ENCODE measurements at regions not wholly inside any gene's neighbourhood (a gene's known extent, or its start where the extent isn't known, plus 50 kb on each side); places are given as distances from the start of the nearest gene placed in this dataset.

- H3K27ac ChIP-seq (ENCODE audit: low read length) = no peak overlapping the region
- H3K4me3 ChIP-seq (ENCODE audit: low read depth in 1 of 2, low read length in 2 of 2) = no peak overlapping the region
- H3K4me1 ChIP-seq (ENCODE audit: control insufficient read depth in 1 of 2, insufficient read depth in 2 of 2, low read length in 2 of 2) = no peaks in the 10 kb centered on the region
- no peaks in the 10 kb centered on the region for H3K36me3 ChIP-seq (ENCODE audit: control insufficient read depth in 1 of 2, insufficient read depth in 2 of 2, low read length in 2 of 2)
- no peaks in the 10 kb centered on the region for H3K27me3 ChIP-seq (ENCODE audit: low read depth, low read length)
- no peaks in the 10 kb centered on the region for H3K9me3 ChIP-seq (ENCODE audit: control insufficient read depth in 1 of 2, low read length in 2 of 2)
Measured at GRCh38 chr14:71228711-71229110, 321.5 kb downstream of the PCNX1 start.

- Histone ChIP-seq H3K9me3 (ENCODE audit: control insufficient read depth in 1 of 2, low read length in 2 of 2) (no peaks in the 10 kb centered on the region), H3K4me1 (ENCODE audit: control insufficient read depth in 1 of 2, insufficient read depth in 2 of 2, low read length in 2 of 2) (no peaks in the 10 kb centered on the region), H3K27ac (ENCODE audit: low read length) (no peak overlapping the region), H3K4me3 (ENCODE audit: low read depth in 1 of 2, low read length in 2 of 2) (no peak overlapping the region), H3K27me3 (ENCODE audit: low read depth, low read length) (no peaks in the 10 kb centered on the region), H3K36me3 (ENCODE audit: control insufficient read depth in 1 of 2, insufficient read depth in 2 of 2, low read length in 2 of 2) (no peaks in the 10 kb centered on the region)
Measured at GRCh38 chr14:71229875-71230274, 322.6 kb downstream of the PCNX1 start.

GRCh38 chr14:71230897-71231296 is 323.6 kb downstream of the PCNX1 start:
- Histone ChIP-seq H3K4me1 (ENCODE audit: control insufficient read depth in 1 of 2, insufficient read depth in 2 of 2, low read length in 2 of 2) (no peaks in the 10 kb centered on the region), H3K27me3 (ENCODE audit: low read depth, low read length) (no peaks in the 10 kb centered on the region), H3K9me3 (ENCODE audit: control insufficient read depth in 1 of 2, low read length in 2 of 2) (no peaks in the 10 kb centered on the region), H3K4me3 (ENCODE audit: low read depth in 1 of 2, low read length in 2 of 2) (no peak overlapping the region), H3K36me3 (ENCODE audit: control insufficient read depth in 1 of 2, insufficient read depth in 2 of 2, low read length in 2 of 2) (no peaks in the 10 kb centered on the region), H3K27ac (ENCODE audit: low read length) (no peak overlapping the region)

GRCh38 chr14:71231521-71232393 is 324.5 kb downstream of the PCNX1 start:
- no peak overlapping the region for H3K27ac ChIP-seq (ENCODE audit: low read length)

GRCh38 chr14:71232506-71232905 is 325.2 kb downstream of the PCNX1 start:
- no peak overlapping the region for H3K27ac ChIP-seq (ENCODE audit: low read length)

More at GRCh38 chr14:71231521-71232393, 324.5 kb downstream of the PCNX1 start:
- H3K4me1 ChIP-seq (ENCODE audit: control insufficient read depth in 1 of 2, insufficient read depth in 2 of 2, low read length in 2 of 2) = no peaks in the 10 kb centered on the region
- H3K36me3 ChIP-seq (ENCODE audit: control insufficient read depth in 1 of 2, insufficient read depth in 2 of 2, low read length in 2 of 2) = no peaks in the 10 kb centered on the region
- no peak overlapping the region for H3K4me3 ChIP-seq (ENCODE audit: low read depth in 1 of 2, low read length in 2 of 2)
- H3K27me3 ChIP-seq (ENCODE audit: low read depth, low read length) = no peaks in the 10 kb centered on the region
- no peaks in the 10 kb centered on the region for H3K9me3 ChIP-seq (ENCODE audit: control insufficient read depth in 1 of 2, low read length in 2 of 2)

GRCh38 chr14:71235875-71236274 is 328.6 kb downstream of the PCNX1 start:
- H3K36me3 ChIP-seq (ENCODE audit: control insufficient read depth in 1 of 2, insufficient read depth in 2 of 2, low read length in 2 of 2) = no peaks in the 10 kb centered on the region
- no peak overlapping the region for H3K4me3 ChIP-seq (ENCODE audit: low read depth in 1 of 2, low read length in 2 of 2)
- no peaks in the 10 kb centered on the region for H3K4me1 ChIP-seq (ENCODE audit: control insufficient read depth in 1 of 2, insufficient read depth in 2 of 2, low read length in 2 of 2)
- no peaks in the 10 kb centered on the region for H3K9me3 ChIP-seq (ENCODE audit: control insufficient read depth in 1 of 2, low read length in 2 of 2)
- no peak overlapping the region for H3K27ac ChIP-seq (ENCODE audit: low read length)
- H3K27me3 ChIP-seq (ENCODE audit: low read depth, low read length) = no peaks in the 10 kb centered on the region

More at GRCh38 chr14:71232506-71232905, 325.2 kb downstream of the PCNX1 start:
- Histone ChIP-seq H3K4me3 (ENCODE audit: low read depth in 1 of 2, low read length in 2 of 2) (no peak overlapping the region), H3K36me3 (ENCODE audit: control insufficient read depth in 1 of 2, insufficient read depth in 2 of 2, low read length in 2 of 2) (no peaks in the 10 kb centered on the region), H3K27me3 (ENCODE audit: low read depth, low read length) (no peaks in the 10 kb centered on the region), H3K9me3 (ENCODE audit: control insufficient read depth in 1 of 2, low read length in 2 of 2) (no peaks in the 10 kb centered on the region), H3K4me1 (ENCODE audit: control insufficient read depth in 1 of 2, insufficient read depth in 2 of 2, low read length in 2 of 2) (no peaks in the 10 kb centered on the region)

GRCh38 chr14:71236487-71236886 is 329.2 kb downstream of the PCNX1 start:
- Histone ChIP-seq H3K36me3 (ENCODE audit: control insufficient read depth in 1 of 2, insufficient read depth in 2 of 2, low read length in 2 of 2) (no peaks in the 10 kb centered on the region), H3K4me1 (ENCODE audit: control insufficient read depth in 1 of 2, insufficient read depth in 2 of 2, low read length in 2 of 2) (no peaks in the 10 kb centered on the region), H3K27ac (ENCODE audit: low read length) (no peak overlapping the region), H3K4me3 (ENCODE audit: low read depth in 1 of 2, low read length in 2 of 2) (no peak overlapping the region), H3K27me3 (ENCODE audit: low read depth, low read length) (no peaks in the 10 kb centered on the region), H3K9me3 (ENCODE audit: control insufficient read depth in 1 of 2, low read length in 2 of 2) (no peaks in the 10 kb centered on the region)

GRCh38 chr14:71237556-71237955 is 330.3 kb downstream of the PCNX1 start:
- Histone ChIP-seq H3K9me3 (ENCODE audit: control insufficient read depth in 1 of 2, low read length in 2 of 2) (no peaks in the 10 kb centered on the region), H3K4me1 (ENCODE audit: control insufficient read depth in 1 of 2, insufficient read depth in 2 of 2, low read length in 2 of 2) (peaks cover 0 to 8% of the 10 kb centered on the region in 2 donors), H3K27me3 (ENCODE audit: low read depth, low read length) (no peaks in the 10 kb centered on the region), H3K27ac (ENCODE audit: low read length) (no peak overlapping the region), H3K4me3 (ENCODE audit: low read depth in 1 of 2, low read length in 2 of 2) (no peak overlapping the region), H3K36me3 (ENCODE audit: control insufficient read depth in 1 of 2, insufficient read depth in 2 of 2, low read length in 2 of 2) (no peaks in the 10 kb centered on the region)

GRCh38 chr14:71238835-71239234 is 331.6 kb downstream of the PCNX1 start:
- no peak overlapping the region for H3K27ac ChIP-seq (ENCODE audit: low read length)
- no peak overlapping the region for H3K4me3 ChIP-seq (ENCODE audit: low read depth in 1 of 2, low read length in 2 of 2)
- H3K36me3 ChIP-seq (ENCODE audit: control insufficient read depth in 1 of 2, insufficient read depth in 2 of 2, low read length in 2 of 2) = no peaks in the 10 kb centered on the region
- H3K9me3 ChIP-seq (ENCODE audit: control insufficient read depth in 1 of 2, low read length in 2 of 2) = no peaks in the 10 kb centered on the region
- peaks cover 0 to 8% of the 10 kb centered on the region in 2 donors for H3K4me1 ChIP-seq (ENCODE audit: control insufficient read depth in 1 of 2, insufficient read depth in 2 of 2, low read length in 2 of 2)
- no peaks in the 10 kb centered on the region for H3K27me3 ChIP-seq (ENCODE audit: low read depth, low read length)

- Histone ChIP-seq H3K4me3 (ENCODE audit: low read depth in 1 of 2, low read length in 2 of 2) (no peak overlapping the region), H3K27me3 (ENCODE audit: low read depth, low read length) (no peaks in the 10 kb centered on the region), H3K4me1 (ENCODE audit: control insufficient read depth in 1 of 2, insufficient read depth in 2 of 2, low read length in 2 of 2) (peaks cover 0 to 8% of the 10 kb centered on the region in 2 donors), H3K36me3 (ENCODE audit: control insufficient read depth in 1 of 2, insufficient read depth in 2 of 2, low read length in 2 of 2) (no peaks in the 10 kb centered on the region), H3K9me3 (ENCODE audit: control insufficient read depth in 1 of 2, low read length in 2 of 2) (no peaks in the 10 kb centered on the region), H3K27ac (ENCODE audit: low read length) (no peak overlapping the region)
Measured at GRCh38 chr14:71240171-71240570, 332.9 kb downstream of the PCNX1 start.

- Histone ChIP-seq H3K36me3 (ENCODE audit: control insufficient read depth in 1 of 2, insufficient read depth in 2 of 2, low read length in 2 of 2) (no peaks in the 10 kb centered on the region), H3K27ac (ENCODE audit: low read length) (no peak overlapping the region), H3K9me3 (ENCODE audit: control insufficient read depth in 1 of 2, low read length in 2 of 2) (no peaks in the 10 kb centered on the region), H3K4me1 (ENCODE audit: control insufficient read depth in 1 of 2, insufficient read depth in 2 of 2, low read length in 2 of 2) (peaks cover 0 to 8% of the 10 kb centered on the region in 2 donors), H3K27me3 (ENCODE audit: low read depth, low read length) (no peaks in the 10 kb centered on the region), H3K4me3 (ENCODE audit: low read depth in 1 of 2, low read length in 2 of 2) (no peak overlapping the region)
Measured at GRCh38 chr14:71240866-71241520, 333.7 kb downstream of the PCNX1 start.
